GM12864 (cell line): ENCODE measurements at regions not wholly inside any gene's neighbourhood (a gene's known extent, or its start where the extent isn't known, plus 50 kb on each side); places are given as distances from the start of the nearest gene placed in this dataset.

Source experiments
- DNase-seq: peaks from one replicate; pipeline ENCODE4 v3.0.0-alpha.2; 2011; ENCODE audit warnings: low read depth
- H3K4me3 ChIP-seq: 2 replicates; pipeline ENCODE4 v1.5.1; 2011; ENCODE audit warnings: mild to moderate bottlenecking, low read depth, low read length, control low read depth
- CTCF ChIP-seq: IDR thresholded peaks from 2 replicates; pipeline ENCODE4 v1.5.1; 2011; ENCODE audit warnings: low read depth, mild to moderate bottlenecking, moderate library complexity, low read length, control low read depth, inconsistent platforms; ENCODE audit errors: missing control alignments

GRCh38 chr13:40190641-40191100, 475.8 kb downstream of the FOXO1 start:
- H3K4me3 ChIP-seq, result no peak overlapping the region
- DNase-seq, result no peak
- no peak for TF ChIP-seq CTCF

GRCh38 chr13:40191186-40191980, 475.1 kb downstream of the FOXO1 start:
- H3K4me3 ChIP-seq, result no peak overlapping the region

GRCh38 chr13:40192452-40192851, 474.0 kb downstream of the FOXO1 start:
- no peak for DNase-seq
- TF ChIP-seq CTCF, result no peak
- H3K4me3 ChIP-seq, result no peak overlapping the region

More at GRCh38 chr13:40191186-40191980, 475.1 kb downstream of the FOXO1 start:
- no peak for TF ChIP-seq CTCF
- DNase-seq, result no peak

GRCh38 chr13:40192858-40193257, 473.6 kb downstream of the FOXO1 start:
- DNase-seq, result no peak
- no peak overlapping the region for H3K4me3 ChIP-seq
- TF ChIP-seq CTCF, result no peak

GRCh38 chr13:40193286-40194223, 472.9 kb downstream of the FOXO1 start:
- TF ChIP-seq CTCF, result no peak
- no peak overlapping the region for H3K4me3 ChIP-seq
- DNase-seq, result no peak

- no peak for DNase-seq
- no peak overlapping the region for H3K4me3 ChIP-seq
- TF ChIP-seq CTCF, result no peak
These were observed 472.1 kb downstream of the FOXO1 start for GRCh38 chr13:40194224-40194806.
